HEK293 (cell line): ENCODE measurements at regions not wholly inside any gene's neighbourhood (a gene's known extent, or its start where the extent isn't known, plus 50 kb on each side); places are given as distances from the start of the nearest gene placed in this dataset.

Source experiments
- CTCF ChIP-seq: fragments of 450-650 bp; formaldehyde crosslinking; IDR thresholded peaks from 2 replicates; pipeline ENCODE4 v1.5.1; 2016; ENCODE audit warnings: missing biosample characterization, missing genetic modification characterization
- MZF1 ChIP-seq: fragments of 450-650 bp; formaldehyde crosslinking; IDR thresholded peaks from 2 replicates; pipeline ENCODE4 v1.5.1; 2017; ENCODE audit warnings: missing biosample characterization, missing genetic modification characterization, borderline replicate concordance
- PRDM2 ChIP-seq: fragments of 450-650 bp; formaldehyde crosslinking; IDR thresholded peaks from 2 replicates; pipeline ENCODE4 v1.5.1; 2016; ENCODE audit warnings: missing biosample characterization, missing genetic modification characterization, borderline replicate concordance
- ZNF274 ChIP-seq, 2 experiments: fragments of 200-500 bp in 1 of 2; fragments of 450-650 bp in 1 of 2; sonication (Bioruptor generic) in 1 of 2; formaldehyde crosslinking in 1 of 2; IDR thresholded peaks; 2 replicates each; pipeline versions ENCODE4 v1.5.1 to v1.6.1; 2014 to 2016; ENCODE audit warnings: borderline replicate concordance in 1 of 2, inconsistent platforms in 1 of 2, low read length in 1 of 2, missing biosample characterization in 1 of 2, missing genetic modification characterization in 1 of 2
- ZNF629 ChIP-seq: fragments of 450-650 bp; formaldehyde crosslinking; IDR thresholded peaks from 2 replicates; pipeline ENCODE4 v1.5.1; 2017; ENCODE audit warnings: missing biosample characterization, missing genetic modification characterization
- ZNF76 ChIP-seq: fragments of 450-650 bp; formaldehyde crosslinking; IDR thresholded peaks from 2 replicates; pipeline ENCODE4; 2016; ENCODE audit warnings: low read depth, missing biosample characterization, missing genetic modification characterization, borderline replicate concordance
- ZSCAN4 ChIP-seq: fragments of 450-650 bp; formaldehyde crosslinking; IDR thresholded peaks from 2 replicates; pipeline ENCODE4 v1.5.1; 2017; ENCODE audit warnings: missing biosample characterization, missing genetic modification characterization
- TF ChIP-seq, protein P1 (sequence below): fragments of 450-650 bp; formaldehyde crosslinking; IDR thresholded peaks from 2 replicates; pipeline ENCODE4 v1.5.1; 2016; ENCODE audit warnings: missing biosample characterization, missing genetic modification characterization, low read depth

DNA sequence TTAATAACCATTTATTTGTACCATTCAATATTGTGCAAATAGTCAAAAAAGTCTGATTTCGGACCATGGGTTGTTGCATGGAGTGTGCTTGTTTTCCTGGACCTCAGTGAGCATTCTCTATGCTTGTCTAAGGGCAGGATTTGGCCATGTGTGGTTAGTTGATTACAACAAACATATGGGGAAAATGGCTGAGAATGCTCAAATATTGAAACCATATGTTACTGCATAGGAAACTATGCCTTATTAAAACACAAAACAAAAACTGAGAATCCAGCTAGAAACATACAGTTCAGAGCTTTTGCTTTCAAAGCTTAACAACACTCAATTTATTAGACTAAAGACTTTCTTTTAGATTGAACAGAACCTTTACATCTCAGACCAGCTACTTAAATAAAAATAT is 928.3 kb downstream of the NR2F1-AS1 start:
- TF ChIP-seq CTCF (tag by site-specific recombination) (no peak), MZF1 (tag by site-specific recombination) (no peak), ZNF76 (no peak), PRDM2 (tag by site-specific recombination) (no peak), ZNF274 (IDR thresholded peaks at IDR 0.05; ENCODE audit: low read length) (no peak), ZNF274 (tag by site-specific recombination; IDR thresholded peaks at IDR 0.05; ENCODE audit: borderline replicate concordance) (no peak), ZNF629 (no peak), ZSCAN4 (tag by site-specific recombination) (no peak)
- TF ChIP-seq, protein P1, sequence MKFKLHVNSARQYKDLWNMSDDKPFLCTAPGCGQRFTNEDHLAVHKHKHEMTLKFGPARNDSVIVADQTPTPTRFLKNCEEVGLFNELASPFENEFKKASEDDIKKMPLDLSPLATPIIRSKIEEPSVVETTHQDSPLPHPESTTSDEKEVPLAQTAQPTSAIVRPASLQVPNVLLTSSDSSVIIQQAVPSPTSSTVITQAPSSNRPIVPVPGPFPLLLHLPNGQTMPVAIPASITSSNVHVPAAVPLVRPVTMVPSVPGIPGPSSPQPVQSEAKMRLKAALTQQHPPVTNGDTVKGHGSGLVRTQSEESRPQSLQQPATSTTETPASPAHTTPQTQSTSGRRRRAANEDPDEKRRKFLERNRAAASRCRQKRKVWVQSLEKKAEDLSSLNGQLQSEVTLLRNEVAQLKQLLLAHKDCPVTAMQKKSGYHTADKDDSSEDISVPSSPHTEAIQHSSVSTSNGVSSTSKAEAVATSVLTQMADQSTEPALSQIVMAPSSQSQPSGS (tag by site-specific recombination): no peak
